BLaER1 treated with 17β-estradiol and CSF1 and Interleukin-3, amounts not matched to agents 10 nM and 100 nM (cell line): ENCODE measurements at regions not wholly inside any gene's neighbourhood (a gene's known extent, or its start where the extent isn't known, plus 50 kb on each side); places are given as distances from the start of the nearest gene placed in this dataset.

Experiments used
- H3K27ac ChIP-seq, 11 experiments: shearing (Covaris generic); formaldehyde crosslinking; 2 replicates each; pipeline ENCODE4 v1.8.1; 2022
- H3K27me3 ChIP-seq, 11 experiments: shearing (Covaris generic); formaldehyde crosslinking; 2 replicates each; pipeline ENCODE4 v1.8.1; 2022
- H3K36me3 ChIP-seq, 11 experiments: shearing (Covaris generic); formaldehyde crosslinking; 2 replicates each; pipeline ENCODE4 v1.8.1; 2022
- H3K4me1 ChIP-seq, 10 experiments: shearing (Covaris generic); formaldehyde crosslinking; 2 replicates each; pipeline ENCODE4 v1.8.1; 2022
- H3K4me2 ChIP-seq, 11 experiments: shearing (Covaris generic); formaldehyde crosslinking; 2 replicates each; pipeline ENCODE4 v1.8.1; 2022
- H3K4me3 ChIP-seq, 10 experiments: shearing (Covaris generic); formaldehyde crosslinking; 2 replicates each; pipeline ENCODE4 v1.8.1; 2022
- H3K9ac ChIP-seq, 11 experiments: shearing (Covaris generic); formaldehyde crosslinking; 2 replicates each; pipeline ENCODE4 v1.8.1; 2022
- H3K9me3 ChIP-seq, 11 experiments: shearing (Covaris generic); formaldehyde crosslinking; replicated peaks in 1 of 11; 2 replicates each; pipeline ENCODE4 v1.8.1; 2022
- H4K20me1 ChIP-seq, 11 experiments: shearing (Covaris generic); formaldehyde crosslinking; 2 replicates each; pipeline ENCODE4 v1.8.1; 2022
- Cebpa-rat ChIP-seq, 11 experiments: shearing (Covaris generic); IDR thresholded peaks; 2 replicates each; pipeline ENCODE4 v1.8.1; 2022

DNA sequence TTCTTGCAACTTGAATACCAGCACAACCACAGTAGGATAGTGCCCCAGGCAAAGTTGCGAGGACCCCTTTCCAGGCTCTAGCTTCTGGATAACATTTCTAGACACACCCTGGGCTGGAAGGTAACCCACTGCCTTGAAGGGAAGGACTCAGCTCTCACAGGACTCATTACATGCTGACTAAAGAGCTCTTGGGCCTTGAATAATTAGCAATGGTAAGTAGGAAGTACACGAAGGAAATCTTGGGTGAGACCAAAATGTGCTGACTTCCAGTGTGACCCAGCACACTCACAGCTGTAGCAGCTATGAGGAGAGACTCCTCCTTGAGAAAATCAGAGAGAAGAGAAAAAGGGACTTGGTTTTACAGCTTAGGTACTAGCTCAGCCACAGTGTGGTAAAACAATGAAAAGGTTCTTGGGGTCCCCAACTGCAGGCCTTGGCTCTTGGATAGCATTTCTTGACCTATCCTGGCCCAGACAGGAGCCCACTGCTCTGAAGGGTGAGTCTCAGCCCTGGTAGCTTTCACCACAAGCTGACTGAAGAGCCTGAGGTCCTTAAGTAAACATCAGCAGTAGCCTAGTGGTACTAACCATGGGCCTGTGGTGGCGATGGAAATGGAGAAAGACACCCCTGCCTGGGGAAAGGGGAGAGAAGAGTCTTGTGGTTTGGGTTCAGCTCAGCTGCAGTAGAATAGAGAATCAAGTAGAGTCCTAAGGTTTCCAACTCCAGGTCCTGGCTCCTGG is 621.7 kb downstream of the SEMA5A start:
- H3K4me3 ChIP-seq, result no peak overlapping the region
- no peaks in the 10 kb centered on the region for H3K27me3 ChIP-seq
- H3K4me2 ChIP-seq, result no peak overlapping the region
- H3K27ac ChIP-seq, result no peak overlapping the region
- TF ChIP-seq Cebpa-rat (IDR thresholded peaks at IDR 0.05), result no peak
- no peaks in the 10 kb centered on the region for H3K36me3 ChIP-seq
- peaks cover 0 to 4% (median 0%) of the 10 kb centered on the region in 11 experiments; a peak in 3 of 22 replicates for H3K9me3 ChIP-seq
- H3K4me1 ChIP-seq, result no peaks in the 10 kb centered on the region
- no peak overlapping the region for H3K9ac ChIP-seq
- H4K20me1 ChIP-seq, result no peaks in the 10 kb centered on the region

DNA sequence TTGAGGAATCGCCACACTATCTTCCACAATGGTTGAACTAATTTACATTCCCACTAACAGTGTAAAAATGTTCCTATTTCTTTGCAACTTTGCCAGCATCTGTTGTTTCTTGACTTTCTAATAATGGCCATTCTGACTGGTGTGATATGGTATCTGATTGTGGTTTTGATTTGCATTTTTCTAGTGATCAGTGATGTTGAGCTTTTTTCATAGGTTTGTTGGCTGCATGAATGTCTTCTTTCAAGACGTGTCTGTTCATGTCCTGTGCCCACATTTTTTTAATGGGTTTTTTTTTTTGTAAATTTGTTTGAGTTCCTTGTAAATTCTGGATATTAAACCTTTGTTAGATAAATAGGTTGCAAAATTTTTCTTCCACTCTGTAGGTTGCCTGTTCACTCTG is 615.9 kb downstream of the SEMA5A start:
- Histone ChIP-seq H3K36me3 (no peaks in the 10 kb centered on the region), H3K27me3 (no peaks in the 10 kb centered on the region), H3K27ac (no peak overlapping the region), H3K4me1 (no peaks in the 10 kb centered on the region), H3K9ac (no peak overlapping the region), H3K4me2 (no peak overlapping the region), H3K4me3 (no peak overlapping the region), H4K20me1 (no peaks in the 10 kb centered on the region), H3K9me3 (peaks cover 0 to 15% (median 3%) of the 10 kb centered on the region in 11 experiments; a peak in 6 of 22 replicates)
- TF ChIP-seq Cebpa-rat (IDR thresholded peaks at IDR 0.05), result no peak

DNA sequence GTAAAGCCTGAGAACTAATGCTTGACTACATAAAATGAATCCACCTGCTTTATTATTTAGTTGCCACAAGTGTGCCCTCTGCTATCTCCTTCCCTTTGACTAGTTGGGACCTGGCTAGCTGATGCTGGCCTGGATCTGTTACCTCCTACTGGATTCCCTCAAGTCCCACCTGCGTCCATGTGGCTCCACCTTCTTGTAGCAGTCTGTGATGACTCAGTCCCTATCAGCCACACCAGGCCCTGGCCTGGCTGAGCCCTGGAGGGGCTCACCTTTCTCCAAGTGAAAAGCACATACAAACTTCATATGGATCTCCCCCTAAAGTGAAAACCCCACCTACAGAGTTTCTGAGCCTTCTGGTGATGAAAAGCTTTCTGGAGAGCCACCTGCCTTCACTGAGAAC is 611.4 kb downstream of the SEMA5A start:
- Histone ChIP-seq H3K9ac (no peak overlapping the region), H3K4me1 (no peaks in the 10 kb centered on the region), H3K9me3 (peaks cover 4 to 38% (median 23%) of the 10 kb centered on the region in 11 experiments; a peak in 18 of 22 replicates), H3K27me3 (no peaks in the 10 kb centered on the region), H3K27ac (no peak overlapping the region), H4K20me1 (no peaks in the 10 kb centered on the region), H3K36me3 (no peaks in the 10 kb centered on the region), H3K4me2 (no peak overlapping the region), H3K4me3 (no peak overlapping the region)
- TF ChIP-seq Cebpa-rat (IDR thresholded peaks at IDR 0.05), result no peak

GRCh38 chr5:8940934-8941333 is 604.9 kb downstream of the SEMA5A start:
- Histone ChIP-seq H3K9ac (no peak overlapping the region), H3K4me3 (no peak overlapping the region), H3K4me1 (no peaks in the 10 kb centered on the region), H3K36me3 (no peaks in the 10 kb centered on the region), H4K20me1 (no peaks in the 10 kb centered on the region), H3K9me3 (peaks cover 27 to 47% (median 39%) of the 10 kb centered on the region in 11 experiments), H3K27me3 (no peaks in the 10 kb centered on the region), H3K4me2 (no peak overlapping the region), H3K27ac (no peak overlapping the region)
- no peak for TF ChIP-seq Cebpa-rat (IDR thresholded peaks at IDR 0.05)

GRCh38 chr5:8943301-8943700 is 602.6 kb downstream of the SEMA5A start:
- H3K4me2 ChIP-seq, result no peak overlapping the region
- no peaks in the 10 kb centered on the region for H3K36me3 ChIP-seq
- no peak overlapping the region for H3K4me3 ChIP-seq
- no peak overlapping the region for H3K27ac ChIP-seq
- H3K9me3 ChIP-seq, result peaks cover 20 to 34% (median 25%) of the 10 kb centered on the region in 11 experiments
- H3K4me1 ChIP-seq, result no peaks in the 10 kb centered on the region
- H3K9ac ChIP-seq, result no peak overlapping the region
- H4K20me1 ChIP-seq, result no peaks in the 10 kb centered on the region
- no peak for TF ChIP-seq Cebpa-rat (IDR thresholded peaks at IDR 0.05)
- no peaks in the 10 kb centered on the region for H3K27me3 ChIP-seq

DNA sequence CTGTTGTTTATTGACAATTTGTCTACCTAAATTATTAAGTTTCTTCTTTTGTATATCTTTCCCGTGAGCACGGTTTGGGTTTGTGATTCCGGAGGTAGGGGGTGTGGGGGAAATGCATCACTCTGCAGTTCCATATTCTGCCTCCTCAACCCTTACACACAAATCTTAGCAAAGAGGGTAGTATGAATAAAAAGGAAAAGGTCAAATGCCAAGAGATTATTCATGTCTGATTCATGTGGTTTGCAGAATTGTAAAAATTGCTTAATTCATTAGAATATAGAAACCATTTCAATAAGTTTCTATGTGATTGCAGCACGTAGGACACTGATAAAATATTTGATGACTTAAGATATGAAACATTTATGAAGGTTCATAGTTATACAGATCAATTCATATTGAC is 601.9 kb downstream of the SEMA5A start:
- Histone ChIP-seq H3K9me3 (peaks cover 20 to 30% (median 25%) of the 10 kb centered on the region in 11 experiments), H4K20me1 (no peaks in the 10 kb centered on the region), H3K9ac (no peak overlapping the region), H3K4me2 (no peak overlapping the region), H3K27me3 (no peaks in the 10 kb centered on the region), H3K27ac (no peak overlapping the region), H3K4me3 (no peak overlapping the region), H3K36me3 (no peaks in the 10 kb centered on the region), H3K4me1 (no peaks in the 10 kb centered on the region)
- no peak for TF ChIP-seq Cebpa-rat (IDR thresholded peaks at IDR 0.05)

DNA sequence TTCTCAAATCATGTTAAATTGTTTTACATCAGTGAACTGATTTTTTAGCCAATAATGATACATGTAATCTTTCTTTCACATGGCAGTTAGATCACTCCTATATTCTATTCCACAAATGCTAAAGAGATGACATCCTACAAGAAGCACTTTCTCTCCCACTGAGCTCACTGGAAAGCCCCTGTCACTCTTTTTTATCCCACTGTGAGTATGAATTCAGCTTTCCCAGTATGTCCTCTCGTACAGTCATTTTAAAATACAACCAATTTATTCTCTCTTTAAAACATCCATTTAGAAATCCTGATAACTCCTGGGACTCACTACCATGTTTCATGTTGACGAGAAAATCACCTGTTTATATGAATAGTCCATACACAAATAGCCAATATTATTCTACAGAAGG is 599.9 kb downstream of the SEMA5A start:
- no peaks in the 10 kb centered on the region for H3K27me3 ChIP-seq
- H3K27ac ChIP-seq, result no peak overlapping the region
- no peak overlapping the region for H3K4me2 ChIP-seq
- no peak for TF ChIP-seq Cebpa-rat (IDR thresholded peaks at IDR 0.05)
- no peaks in the 10 kb centered on the region for H3K36me3 ChIP-seq
- no peaks in the 10 kb centered on the region for H4K20me1 ChIP-seq
- H3K4me1 ChIP-seq, result peaks cover 0 to 16% (median 5%) of the 10 kb centered on the region in 10 experiments; a peak in 5 of 20 replicates
- H3K9ac ChIP-seq, result no peak overlapping the region
- peaks cover 7 to 15% (median 11%) of the 10 kb centered on the region in 11 experiments for H3K9me3 ChIP-seq
- no peak overlapping the region for H3K4me3 ChIP-seq

DNA sequence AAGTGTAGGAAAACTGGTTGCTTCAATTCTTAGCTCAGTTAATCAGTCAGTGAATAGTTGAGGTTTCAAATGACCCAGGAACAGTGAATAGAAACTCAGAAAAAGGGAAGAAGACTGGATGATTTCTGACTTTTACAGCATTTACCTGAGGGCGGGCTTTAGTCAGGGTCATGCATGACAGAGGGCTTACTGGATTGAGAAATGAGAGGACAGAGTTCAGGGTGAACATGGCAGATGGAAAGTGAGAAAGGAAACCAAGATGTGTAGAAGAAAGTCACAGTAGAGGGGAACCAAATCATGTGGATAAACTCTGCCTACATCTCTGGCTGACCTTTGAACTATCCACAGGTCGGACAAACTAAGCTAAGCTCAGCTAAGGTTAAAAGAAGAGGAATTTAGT is 596.0 kb downstream of the SEMA5A start:
- Histone ChIP-seq H3K4me2 (peak overlapping the region in 5 of 11 experiments; percentile 6 to 33 (median 16); a peak in 6 of 22 replicates), H4K20me1 (no peaks in the 10 kb centered on the region), H3K27me3 (no peaks in the 10 kb centered on the region), H3K4me3 (no peak overlapping the region), H3K4me1 (peaks cover 0 to 49% (median 29%) of the 10 kb centered on the region in 10 experiments; a peak in 16 of 20 replicates), H3K36me3 (no peaks in the 10 kb centered on the region), H3K27ac (no peak overlapping the region), H3K9ac (no peak overlapping the region), H3K9me3 (peaks cover 0 to 5% (median 0%) of the 10 kb centered on the region in 11 experiments; a peak in 2 of 22 replicates)
- no peak for TF ChIP-seq Cebpa-rat (IDR thresholded peaks at IDR 0.05)

DNA sequence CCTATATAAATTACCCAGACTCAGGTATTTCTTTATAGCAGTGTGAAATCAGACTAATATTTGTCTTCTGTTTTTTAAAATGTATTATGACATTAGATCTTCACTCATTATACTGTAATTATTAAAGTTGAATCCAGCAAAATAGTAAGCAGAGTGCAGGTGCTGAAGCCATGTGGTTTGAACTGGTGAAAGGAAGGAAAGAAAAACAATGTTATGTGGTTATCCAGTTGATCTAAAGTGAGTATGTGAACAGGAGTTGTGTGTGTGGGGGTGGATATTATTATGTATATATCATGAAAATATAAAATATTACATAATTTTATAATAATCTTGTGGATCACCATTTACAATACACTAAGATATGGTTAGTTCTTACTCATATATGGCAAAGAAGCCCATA is 593.7 kb downstream of the SEMA5A start:
- peak overlapping the region in 4 of 11 experiments; percentile 26 to 61 (median 52); a peak in 5 of 22 replicates for H3K27ac ChIP-seq
- no peak for TF ChIP-seq Cebpa-rat (IDR thresholded peaks at IDR 0.05)
- peaks cover 0 to 5% (median 0%) of the 10 kb centered on the region in 11 experiments; a peak in 2 of 22 replicates for H3K9me3 ChIP-seq
- no peak overlapping the region for H3K4me3 ChIP-seq
- no peaks in the 10 kb centered on the region for H3K27me3 ChIP-seq
- H3K9ac ChIP-seq, result no peak overlapping the region; a peak in 1 of 22 replicates
- no peaks in the 10 kb centered on the region for H4K20me1 ChIP-seq
- H3K4me1 ChIP-seq, result peaks cover 0 to 49% (median 29%) of the 10 kb centered on the region in 10 experiments; a peak in 16 of 20 replicates
- H3K36me3 ChIP-seq, result no peaks in the 10 kb centered on the region
- peak overlapping the region in 6 of 11 experiments; percentile 24 to 73 (median 52); a peak in 10 of 22 replicates for H3K4me2 ChIP-seq
